Heart right ventricle (tissue), 16 donors: ENCODE measurements at regions not wholly inside any gene's neighbourhood (a gene's known extent, or its start where the extent isn't known, plus 50 kb on each side); places are given as distances from the start of the nearest gene placed in this dataset.
A peak's percentile ranks its signal among the peaks of the same experiment; 100 is the strongest.

Experiments used
- ATAC-seq, 8 donors: fragments of 200-7000 bp; cut with Tn5 transposase; one replicate each; pipeline ENCODE4 v1.9.1; 2020; ENCODE audit warnings: mild to moderate bottlenecking in 8 of 8, moderate library complexity in 8 of 8, moderate number of reproducible peaks in 1 of 8
- DNase-seq, 2 donors: peaks; one replicate each; pipeline ENCODE4 v3.0.0-alpha.2; 2020
- H3K27ac ChIP-seq, 10 donors: fragments of 200-600 bp; sonication (generic) in 2 of 10; one replicate each; pipeline versions ENCODE4 v1.5.0 to v1.8.0; 2020 to 2022; ENCODE audit warnings: mild to moderate bottlenecking in 3 of 10
- H3K27me3 ChIP-seq, 7 donors: fragments of 200-600 bp; one replicate each; pipeline ENCODE4 v1.8.0; 2021 to 2022; ENCODE audit warnings: mild to moderate bottlenecking in 2 of 7
- H3K36me3 ChIP-seq, 9 donors: fragments of 200-600 bp; sonication (generic) in 1 of 9; one replicate each; pipeline versions ENCODE4 v1.5.0 to v1.8.0; 2020 to 2022; ENCODE audit warnings: mild to moderate bottlenecking in 2 of 9
- H3K4me1 ChIP-seq, 9 donors: fragments of 200-600 bp; sonication (generic) in 1 of 9; one replicate each; pipeline versions ENCODE4 v1.5.0 to v1.8.0; 2020 to 2022; ENCODE audit warnings: mild to moderate bottlenecking in 4 of 9
- H3K4me3 ChIP-seq, 10 donors: fragments of 200-600 bp; sonication (generic) in 2 of 10; one replicate each; pipeline versions ENCODE4 v1.5.0 to v1.8.0; 2020 to 2022; ENCODE audit warnings: mild to moderate bottlenecking in 7 of 10, moderate library complexity in 2 of 10
- H3K9me3 ChIP-seq, 11 donors: fragments of 200-600 bp in 10 of 11; sonication (generic) in 2 of 11; one replicate each; pipeline versions ENCODE4 v1.5.0 to v1.8.0; 2013 to 2022; ENCODE audit warnings: mild to moderate bottlenecking in 2 of 11, control low read depth in 1 of 11, moderate library complexity in 1 of 11
- WGBS, 2 donors: extraction: QIAGEN DNeasy Blood & Tissue Kit; methylation state at CpG; one replicate each; pipeline ENCODE4 v1.1.7; 2013; ENCODE audit warnings: inconsistent platforms in 1 of 2; 5-methylcytosine and 5-hydroxymethylcytosine counted together
- intact Hi-C, 10 donors: fragments of 100-400 bp; cut with DNase I; formaldehyde crosslinking; loops; one replicate each; pipeline versions ENCODE4 v1.11.1 to v1.14.2; 2022
- TF ChIP-seq, protein P1 (sequence below), 9 donors: fragments of 200-600 bp; sonication (generic) in 2 of 9; IDR thresholded peaks; one replicate each; pipeline versions ENCODE4 v1.5.0 to v1.8.0; 2021 to 2022; ENCODE audit warnings: antibody characterized with exemption in 9 of 9, mild to moderate bottlenecking in 5 of 9, moderate library complexity in 1 of 9
- donor health status: Arrhythmogenic right ventricular cardiomyopathy.
- donor health status: ischemic (EF 13 %, LVEDD 7.1; RV severe dilation, severe dysfunction).
- donor health status: healthy with polysubstance abuse.
- donor health status: DM: no; HTN: yes; CAD: no.
- donor health status: DM: no; HTN: no; CAD: no.
- donor health status: ischemic (EF 25% LVEDD 6.9; RV normal size, moderate dysfunction).
- donor health status: ischemic (EF 25% LVEDD 5.7; RV mildly dilated, moderate dysfunction).
- donor health status: healthy.
- donor health status: DM: yes; HTN: yes; CAD: no.
- donor health status: Ischemic cardiomyopathy.
- donor health status: ischemic (EF 35%, LVEDD 5.7; RV mildly dilated, moderate dysfunction).
- donor health status: nonischemic (EF 11% LVEDD 7.7; RV severe dilation, severe dysfunction).
- donor health status: DM: yes; HTN: yes; CAD: no.
- donor health status: PGD.
- donor health status: ischemic (EF 29% LVEDD 5.4; RV normal size, mild dysfunction).
- donor health status: nonischemic (EF 23%, LVEDD 6.1; RV moderate dilation, normal function).

DNA sequence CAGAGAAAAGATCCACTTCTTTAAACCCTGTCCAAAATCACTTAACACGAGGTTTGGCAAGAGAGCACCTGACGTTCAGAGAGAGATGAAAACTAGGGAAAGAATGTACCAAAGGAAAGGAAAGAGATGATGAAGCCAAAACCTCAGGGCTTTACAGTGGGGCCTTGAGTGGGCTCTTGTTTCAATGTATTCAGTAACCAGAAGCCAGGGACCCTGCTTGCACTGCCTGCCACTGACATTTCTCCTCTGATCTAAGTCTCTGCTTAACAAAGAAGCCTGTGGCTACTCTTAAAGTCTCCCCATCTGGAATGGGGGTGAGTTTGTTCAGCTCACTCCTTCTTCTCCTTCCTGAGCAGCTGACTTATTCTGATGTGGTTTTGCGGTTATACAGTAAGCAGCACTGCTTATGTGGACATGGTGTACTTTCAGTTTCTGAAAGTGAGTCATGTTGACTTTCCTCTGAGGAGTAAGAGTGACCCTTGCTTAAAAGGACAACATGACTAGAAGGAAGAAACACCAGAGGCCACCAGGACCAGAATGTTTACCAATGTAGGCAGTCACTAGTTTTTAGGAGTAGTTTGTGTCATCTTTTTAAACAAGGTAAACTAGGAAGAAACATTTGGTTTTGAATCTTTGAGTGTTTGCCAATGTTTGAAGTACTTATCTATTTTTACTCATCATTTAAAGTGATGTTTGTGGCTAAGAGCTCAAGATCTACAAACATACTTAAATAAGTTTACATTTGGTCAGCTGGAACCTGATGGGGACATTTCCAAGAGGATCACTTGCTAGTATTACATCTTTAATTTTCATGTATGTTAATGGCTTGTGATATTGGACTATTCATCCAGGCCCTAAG is 87.4 kb downstream of the FASLG start:
- Histone ChIP-seq H3K36me3 (no peaks in the 10 kb centered on the region), H3K27ac (peak overlapping the region in 4 of 10 donors; percentile 5 to 72 (median 18)), H3K4me3 (no peak overlapping the region), H3K9me3 (no peaks in the 10 kb centered on the region), H3K27me3 (peaks cover 0 to 7% (median 0%) of the 10 kb centered on the region in 7 donors), H3K4me1 (peaks cover 0 to 26% (median 5%) of the 10 kb centered on the region in 9 donors)
- ATAC-seq (peak; percentile 65 to 93 (median 86)), DNase-seq (no peak)
- TF ChIP-seq, protein P1, sequence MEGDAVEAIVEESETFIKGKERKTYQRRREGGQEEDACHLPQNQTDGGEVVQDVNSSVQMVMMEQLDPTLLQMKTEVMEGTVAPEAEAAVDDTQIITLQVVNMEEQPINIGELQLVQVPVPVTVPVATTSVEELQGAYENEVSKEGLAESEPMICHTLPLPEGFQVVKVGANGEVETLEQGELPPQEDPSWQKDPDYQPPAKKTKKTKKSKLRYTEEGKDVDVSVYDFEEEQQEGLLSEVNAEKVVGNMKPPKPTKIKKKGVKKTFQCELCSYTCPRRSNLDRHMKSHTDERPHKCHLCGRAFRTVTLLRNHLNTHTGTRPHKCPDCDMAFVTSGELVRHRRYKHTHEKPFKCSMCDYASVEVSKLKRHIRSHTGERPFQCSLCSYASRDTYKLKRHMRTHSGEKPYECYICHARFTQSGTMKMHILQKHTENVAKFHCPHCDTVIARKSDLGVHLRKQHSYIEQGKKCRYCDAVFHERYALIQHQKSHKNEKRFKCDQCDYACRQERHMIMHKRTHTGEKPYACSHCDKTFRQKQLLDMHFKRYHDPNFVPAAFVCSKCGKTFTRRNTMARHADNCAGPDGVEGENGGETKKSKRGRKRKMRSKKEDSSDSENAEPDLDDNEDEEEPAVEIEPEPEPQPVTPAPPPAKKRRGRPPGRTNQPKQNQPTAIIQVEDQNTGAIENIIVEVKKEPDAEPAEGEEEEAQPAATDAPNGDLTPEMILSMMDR (IDR thresholded peaks at IDR 0.05) = no peak
- 59 to 76% methylated on average over 3 of the region's 3 CpGs for WGBS, 2 donors
- intact Hi-C loops = loop anchor here in 8 of 10 donors (2.0 to 10.0 kb wide), 7 partner anchors 78 to 1078 kb away; partner anchors contain the start of genes CENPL (in 4 of the 8) and DARS2 (in 4 of the 8)

- intact Hi-C loops = loop anchor here in 8 of 10 donors (5.0 to 10.0 kb wide), 6 partner anchors 77 to 1077 kb away; partner anchors contain the start of genes CENPL (in 4 of the 8) and DARS2 (in 4 of the 8)
Measured at GRCh38 chr1:172748201-172748600, 89.3 kb downstream of the FASLG start.

DNA sequence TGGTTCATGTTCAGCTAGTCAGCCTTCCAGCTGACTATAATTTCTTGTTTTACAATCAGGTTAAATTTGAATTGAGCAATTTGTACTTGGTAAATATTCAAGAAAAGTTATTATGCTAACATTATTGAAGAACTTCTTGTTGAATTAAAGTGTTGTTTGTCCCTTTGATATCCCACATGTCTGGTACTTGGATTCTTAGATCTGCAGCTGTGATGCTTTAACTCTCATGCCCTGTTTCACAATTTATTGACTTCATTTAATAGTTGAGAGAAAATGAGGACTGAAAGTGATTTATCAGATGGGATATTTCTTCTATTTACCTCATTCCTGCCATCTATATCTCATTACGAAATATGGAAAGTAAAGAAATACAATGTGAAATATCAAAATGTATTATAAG is 92.8 kb downstream of the FASLG start:
- ATAC-seq (no peak), DNase-seq (no peak)
- H3K4me1 ChIP-seq = peaks cover 0 to 13% (median 0%) of the 10 kb centered on the region in 9 donors
- intact Hi-C loops = no loop called here
- H3K27ac ChIP-seq = no peak overlapping the region
- H3K4me3 ChIP-seq = no peak overlapping the region
- H3K27me3 ChIP-seq = peaks cover 0 to 9% (median 0%) of the 10 kb centered on the region in 7 donors
- H3K9me3 ChIP-seq = no peaks in the 10 kb centered on the region
- 88 to 94% methylated on average over 1 of the region's 1 CpG for WGBS, 2 donors
- TF ChIP-seq, protein P1 (IDR thresholded peaks at IDR 0.05) = no peak
- no peaks in the 10 kb centered on the region for H3K36me3 ChIP-seq

More at GRCh38 chr1:172748201-172748600, 89.3 kb downstream of the FASLG start:
- peaks cover 0 to 26% (median 5%) of the 10 kb centered on the region in 9 donors for H3K4me1 ChIP-seq
- WGBS, 2 donors = 95 to 97% methylated on average over 24 of the region's 24 CpGs
- no peaks in the 10 kb centered on the region for H3K9me3 ChIP-seq
- no peaks in the 10 kb centered on the region for H3K36me3 ChIP-seq
- DNase-seq = no peak
- TF ChIP-seq, protein P1 (IDR thresholded peaks at IDR 0.05) = no peak
- no peak for ATAC-seq
- no peak overlapping the region for H3K27ac ChIP-seq
- no peak overlapping the region for H3K4me3 ChIP-seq
- H3K27me3 ChIP-seq = peaks cover 0 to 6% (median 0%) of the 10 kb centered on the region in 7 donors

DNA sequence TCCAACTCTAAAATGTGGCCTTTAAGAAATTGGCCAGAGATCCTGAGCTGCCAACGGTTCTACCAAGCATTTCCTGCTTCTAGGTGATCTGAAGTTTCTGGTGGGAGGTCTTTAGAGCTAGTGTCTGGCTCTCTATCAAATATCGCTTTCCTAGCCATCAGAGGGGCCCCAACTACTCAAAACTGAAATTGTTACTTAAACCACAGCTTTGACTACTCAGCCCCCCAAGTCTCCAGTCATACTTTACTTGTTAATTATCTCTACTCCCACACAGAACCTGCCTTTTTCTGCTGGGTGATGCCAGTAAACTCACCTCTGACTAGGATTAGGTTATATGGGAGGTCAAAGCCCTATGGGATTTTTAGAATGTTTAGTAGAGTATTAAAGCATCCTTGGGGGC is 95.1 kb downstream of the FASLG start:
- TF ChIP-seq, protein P1 (IDR thresholded peaks at IDR 0.05) = no peak
- Histone ChIP-seq H3K9me3 (no peaks in the 10 kb centered on the region), H3K4me3 (no peak overlapping the region), H3K4me1 (peaks cover 0 to 6% (median 0%) of the 10 kb centered on the region in 9 donors), H3K27me3 (peaks cover 0 to 16% (median 2%) of the 10 kb centered on the region in 7 donors), H3K36me3 (no peaks in the 10 kb centered on the region), H3K27ac (no peak overlapping the region)
- DNase-seq (no peak), ATAC-seq (no peak)
- intact Hi-C loops = no loop called here
- WGBS, 2 donors = 60 to 61% methylated on average over 2 of the region's 2 CpGs
